Effector CD4-positive, alpha-beta T cell (primary cell): ENCODE measurements at regions not wholly inside any gene's neighbourhood (a gene's known extent, or its start where the extent isn't known, plus 50 kb on each side); places are given as distances from the start of the nearest gene placed in this dataset.

Experiments
- DNase-seq: peaks from one replicate; pipeline ENCODE4 v3.0.0-alpha.2; 2020

- DNase-seq: no peak
These were observed 195.1 kb upstream of the CADM1 start for GRCh38 chr11:115699326-115699725.

GRCh38 chr11:115698243-115698642 is 194.0 kb upstream of the CADM1 start:
- DNase-seq: no peak

- DNase-seq: no peak
These were observed 192.3 kb upstream of the CADM1 start for GRCh38 chr11:115696563-115696962.

- no peak for DNase-seq
These were observed 191.6 kb upstream of the CADM1 start for GRCh38 chr11:115695677-115696364.

GRCh38 chr11:115693002-115693401 is 188.8 kb upstream of the CADM1 start:
- DNase-seq: no peak

- no peak for DNase-seq
These were observed 186.8 kb upstream of the CADM1 start for GRCh38 chr11:115691030-115691429.

GRCh38 chr11:115687934-115688333 is 183.7 kb upstream of the CADM1 start:
- no peak for DNase-seq

GRCh38 chr11:115684699-115685098 is 180.5 kb upstream of the CADM1 start:
- DNase-seq: no peak

GRCh38 chr11:115684135-115684534 is 179.9 kb upstream of the CADM1 start:
- no peak for DNase-seq

- no peak for DNase-seq
These were observed 178.7 kb upstream of the CADM1 start for GRCh38 chr11:115682888-115683287.

GRCh38 chr11:115682101-115682500 is 177.9 kb upstream of the CADM1 start:
- DNase-seq: no peak

GRCh38 chr11:115679945-115680344 is 175.7 kb upstream of the CADM1 start:
- no peak for DNase-seq

- DNase-seq: no peak
These were observed 174.7 kb upstream of the CADM1 start for GRCh38 chr11:115678942-115679341.

- DNase-seq: no peak
These were observed 173.0 kb upstream of the CADM1 start for GRCh38 chr11:115677190-115677589.

- DNase-seq: no peak
These were observed 172.6 kb upstream of the CADM1 start for GRCh38 chr11:115676768-115677167.

GRCh38 chr11:115676206-115676605 is 172.0 kb upstream of the CADM1 start:
- no peak for DNase-seq

- no peak for DNase-seq
These were observed 170.8 kb upstream of the CADM1 start for GRCh38 chr11:115674937-115675544.

- DNase-seq: no peak
These were observed 170.1 kb upstream of the CADM1 start for GRCh38 chr11:115674176-115674936.

- DNase-seq: no peak
These were observed 169.5 kb upstream of the CADM1 start for GRCh38 chr11:115673720-115674119.

- no peak for DNase-seq
These were observed 168.8 kb upstream of the CADM1 start for GRCh38 chr11:115672999-115673411.

GRCh38 chr11:115672412-115672811 is 168.2 kb upstream of the CADM1 start:
- no peak for DNase-seq

GRCh38 chr11:115670538-115671205 is 166.5 kb upstream of the CADM1 start:
- DNase-seq: no peak

- DNase-seq: no peak
These were observed 161.7 kb upstream of the CADM1 start for GRCh38 chr11:115665958-115666357.
